ENCODE measurements at regions not wholly inside any gene's neighbourhood (a gene's known extent, or its start where the extent isn't known, plus 50 kb on each side); places are given as distances from the start of the nearest gene placed in this dataset.

DNA sequence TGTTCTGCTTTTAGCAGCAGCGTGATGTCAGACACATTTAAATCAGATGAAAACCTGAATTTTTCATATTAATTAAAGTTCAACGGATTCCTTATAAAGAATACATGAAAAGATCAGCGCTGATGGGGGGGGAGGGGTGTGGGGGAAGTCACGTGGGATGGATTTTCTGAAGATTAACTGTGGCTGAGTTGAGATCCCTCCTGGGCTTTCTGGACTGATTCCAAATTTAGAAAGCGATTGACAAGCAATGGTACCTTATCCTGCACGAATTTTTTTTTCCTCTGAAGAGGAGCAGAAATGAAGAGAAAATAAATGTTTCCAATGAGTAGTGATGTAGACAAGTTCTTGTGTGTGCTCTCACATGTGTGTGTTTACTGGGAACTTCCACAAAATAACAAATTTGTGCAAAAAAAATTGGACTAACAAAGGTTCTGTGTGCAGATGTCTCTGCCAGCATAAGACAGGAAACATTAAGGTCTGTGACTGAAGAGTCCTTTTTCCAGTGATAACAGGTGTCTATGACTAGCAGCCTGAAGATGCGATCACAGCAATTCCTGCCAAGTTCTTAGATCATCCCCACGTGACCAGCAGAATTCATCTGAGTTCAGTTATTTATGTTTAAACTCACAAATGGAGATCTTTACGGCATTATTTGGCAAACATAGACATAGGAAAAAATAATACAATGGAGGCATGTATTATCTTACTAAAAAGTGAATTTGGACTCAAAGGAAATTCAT lies 585.2 kb upstream of the CELF2 start:
- ChIA-PET CTCF (no interaction called here), POLR2A (no interaction called here)
- no peak for DNase-seq (ENCODE audit: low read depth in 1 of 2, low spot score in 1 of 2)
- no peak for FAIRE-seq
- Histone ChIP-seq H3K4me2 (no peak overlapping the region), H3K9me3 (peaks cover 6% of the 10 kb centered on the region; the same call in 1 of the 3 replicates), H3K4me1 (no peaks in the 10 kb centered on the region), H3K27ac (no peak overlapping the region), H3K4me3 (no peak overlapping the region)
- ATAC-seq: no peak
- no peak for TF ChIP-seq EP300 (IDR thresholded peaks at IDR 0.05)
- no peak for TF ChIP-seq KDM1A (IDR thresholded peaks at IDR 0.05; ENCODE audit: low read depth)
- TF ChIP-seq RCOR1 (IDR thresholded peaks at IDR 0.05; ENCODE audit: low read depth, low read length): no peak
- no peak for TF ChIP-seq USF2 (IDR thresholded peaks at IDR 0.05)
- TF ChIP-seq CHD2 (IDR thresholded peaks at IDR 0.05; ENCODE audit: low read length, partially characterized antibody): no peak
- TF ChIP-seq, protein P1, sequence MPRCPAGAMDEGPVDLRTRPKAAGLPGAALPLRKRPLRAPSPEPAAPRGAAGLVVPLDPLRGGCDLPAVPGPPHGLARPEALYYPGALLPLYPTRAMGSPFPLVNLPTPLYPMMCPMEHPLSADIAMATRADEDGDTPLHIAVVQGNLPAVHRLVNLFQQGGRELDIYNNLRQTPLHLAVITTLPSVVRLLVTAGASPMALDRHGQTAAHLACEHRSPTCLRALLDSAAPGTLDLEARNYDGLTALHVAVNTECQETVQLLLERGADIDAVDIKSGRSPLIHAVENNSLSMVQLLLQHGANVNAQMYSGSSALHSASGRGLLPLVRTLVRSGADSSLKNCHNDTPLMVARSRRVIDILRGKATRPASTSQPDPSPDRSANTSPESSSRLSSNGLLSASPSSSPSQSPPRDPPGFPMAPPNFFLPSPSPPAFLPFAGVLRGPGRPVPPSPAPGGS (IDR thresholded peaks at IDR 0.05): no peak
- no peak for TF ChIP-seq ZNF302 (CRISPR knock-in tag; IDR thresholded peaks at IDR 0.05)
- no peak for TF ChIP-seq ZSCAN20 (CRISPR knock-in tag; IDR thresholded peaks at IDR 0.05)
- no peak for TF ChIP-seq FOXS1 (CRISPR knock-in tag; IDR thresholded peaks at IDR 0.05)
- WGBS (ENCODE audit: missing lambda C conversion rate): 11% methylated on average over 9 of the region's 9 CpGs

DNA sequence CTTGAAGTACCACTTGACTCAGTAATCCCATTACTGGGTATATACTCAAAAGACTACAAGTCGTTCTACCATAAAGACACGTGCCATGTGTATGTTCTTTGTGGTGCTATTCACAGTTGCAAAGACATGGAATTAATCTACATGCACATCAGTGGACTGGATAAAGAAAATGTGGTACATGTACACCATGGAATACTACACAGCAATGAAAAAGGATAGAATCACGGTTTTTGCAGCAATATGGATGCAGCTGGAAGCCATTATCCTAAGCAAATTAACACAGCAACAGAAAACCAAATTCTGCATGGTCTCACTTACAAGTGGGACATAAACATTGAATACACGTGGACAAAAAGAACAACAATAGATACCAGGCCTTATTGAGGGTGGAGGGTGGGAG lies 583.4 kb upstream of the CELF2 start:
- Histone ChIP-seq H3K4me1 (no peaks in the 10 kb centered on the region), H3K4me2 (no peak overlapping the region), H3K9me3 (peaks cover 6% of the 10 kb centered on the region; the same call in 1 of the 3 replicates), H3K4me3 (no peak overlapping the region), H3K27ac (no peak overlapping the region)
- FAIRE-seq (no peak), DNase-seq (ENCODE audit: low read depth in 1 of 2, low spot score in 1 of 2) (no peak), ATAC-seq (no peak)
- WGBS (ENCODE audit: missing lambda C conversion rate): 14% methylated on average over 4 of the region's 4 CpGs
- POLR2A ChIA-PET: interaction anchor here (0.6 kb wide), 1 partner anchor 586 kb away, joined by 3 read pairs; no protein-coding TSS in a partner anchor
- TF ChIP-seq FOXS1 (CRISPR knock-in tag; IDR thresholded peaks at IDR 0.05) (no peak), ELK1 (IDR thresholded peaks at IDR 0.05; ENCODE audit: low read depth, low read length) (no peak), BHLHE40 (IDR thresholded peaks at IDR 0.05; ENCODE audit: low read depth, low read length) (no peak), RARB (CRISPR knock-in tag; IDR thresholded peaks at IDR 0.05) (no peak), POLR2A (IDR thresholded peaks at IDR 0.05; ENCODE audit: low read length) (no peak), EP300 (IDR thresholded peaks at IDR 0.05) (no peak), SREBF2 (IDR thresholded peaks at IDR 0.05) (no peak), RNF2 (IDR thresholded peaks at IDR 0.05; ENCODE audit: borderline replicate concordance, low read depth) (no peak), CHD4 (IDR thresholded peaks at IDR 0.05; ENCODE audit: borderline replicate concordance) (no peak), NPAS2 (CRISPR knock-in tag; IDR thresholded peaks at IDR 0.05; ENCODE audit: borderline replicate concordance) (no peak), REST (IDR thresholded peaks at IDR 0.05) (no peak), HEYL (CRISPR knock-in tag; IDR thresholded peaks at IDR 0.05) (no peak), KDM5A (IDR thresholded peaks at IDR 0.05) (no peak), JUNB (IDR thresholded peaks at IDR 0.05) (no peak), EHF (CRISPR knock-in tag; IDR thresholded peaks at IDR 0.05) (no peak), CBX2 (IDR thresholded peaks at IDR 0.05; ENCODE audit: borderline replicate concordance, low read depth) (no peak)
- TF ChIP-seq, protein P2, sequence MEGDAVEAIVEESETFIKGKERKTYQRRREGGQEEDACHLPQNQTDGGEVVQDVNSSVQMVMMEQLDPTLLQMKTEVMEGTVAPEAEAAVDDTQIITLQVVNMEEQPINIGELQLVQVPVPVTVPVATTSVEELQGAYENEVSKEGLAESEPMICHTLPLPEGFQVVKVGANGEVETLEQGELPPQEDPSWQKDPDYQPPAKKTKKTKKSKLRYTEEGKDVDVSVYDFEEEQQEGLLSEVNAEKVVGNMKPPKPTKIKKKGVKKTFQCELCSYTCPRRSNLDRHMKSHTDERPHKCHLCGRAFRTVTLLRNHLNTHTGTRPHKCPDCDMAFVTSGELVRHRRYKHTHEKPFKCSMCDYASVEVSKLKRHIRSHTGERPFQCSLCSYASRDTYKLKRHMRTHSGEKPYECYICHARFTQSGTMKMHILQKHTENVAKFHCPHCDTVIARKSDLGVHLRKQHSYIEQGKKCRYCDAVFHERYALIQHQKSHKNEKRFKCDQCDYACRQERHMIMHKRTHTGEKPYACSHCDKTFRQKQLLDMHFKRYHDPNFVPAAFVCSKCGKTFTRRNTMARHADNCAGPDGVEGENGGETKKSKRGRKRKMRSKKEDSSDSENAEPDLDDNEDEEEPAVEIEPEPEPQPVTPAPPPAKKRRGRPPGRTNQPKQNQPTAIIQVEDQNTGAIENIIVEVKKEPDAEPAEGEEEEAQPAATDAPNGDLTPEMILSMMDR (IDR thresholded peaks at IDR 0.05): no peak
- CTCF ChIA-PET: no interaction called here
